Liver (tissue), 8 donors: ENCODE measurements at regions not wholly inside any gene's neighbourhood (a gene's known extent, or its start where the extent isn't known, plus 50 kb on each side); places are given as distances from the start of the nearest gene placed in this dataset.

Experiments used
- DNase-seq: peaks from one replicate; pipeline ENCODE4 v3.0.0-alpha.2; 2017; ENCODE audit warnings: low spot score
- H3K27ac ChIP-seq, 2 donors: one replicate each; pipeline ENCODE4 v1.7.0; 2013; ENCODE audit warnings: inconsistent platforms in 2 of 2, low read length in 2 of 2, control low read depth in 1 of 2, low read depth in 1 of 2, mild to moderate bottlenecking in 1 of 2
- H3K27me3 ChIP-seq, 4 donors: one replicate each; pipeline versions ENCODE4 v1.6.1 to v1.7.0; 2013; ENCODE audit warnings: low read length in 3 of 4, inconsistent platforms in 1 of 4, mild to moderate bottlenecking in 1 of 4, moderate library complexity in 1 of 4; ENCODE audit not compliant: control insufficient read depth in 4 of 4, insufficient read depth in 4 of 4
- H3K36me3 ChIP-seq, 4 donors: one replicate each; pipeline versions ENCODE4 v1.6.1 to v1.7.0; 2013; ENCODE audit warnings: low read length in 3 of 4, mild to moderate bottlenecking in 3 of 4, low read depth in 1 of 4, moderate library complexity in 1 of 4; ENCODE audit not compliant: control insufficient read depth in 4 of 4, insufficient read depth in 3 of 4
- H3K4me1 ChIP-seq, 4 donors: one replicate each; pipeline versions ENCODE4 v1.6.1 to v1.7.0; 2013; ENCODE audit warnings: low read length in 3 of 4, mild to moderate bottlenecking in 3 of 4, moderate library complexity in 1 of 4; ENCODE audit not compliant: control insufficient read depth in 4 of 4, insufficient read depth in 4 of 4
- H3K4me3 ChIP-seq, 3 donors: one replicate each; pipeline versions ENCODE4 v1.6.1 to v1.7.0; 2013; ENCODE audit warnings: low read length in 3 of 3, control low read depth in 1 of 3, low read depth in 1 of 3, mild to moderate bottlenecking in 1 of 3
- H3K9ac ChIP-seq, 2 donors: one replicate each; pipeline ENCODE4 v1.7.0; 2013; ENCODE audit warnings: low read length in 2 of 2, mild to moderate bottlenecking in 2 of 2, moderate library complexity in 2 of 2, control low read depth in 1 of 2, low read depth in 1 of 2
- H3K9me3 ChIP-seq, 4 donors: one replicate each; pipeline versions ENCODE4 v1.6.1 to v1.7.0; 2013; ENCODE audit warnings: low read length in 3 of 4; ENCODE audit not compliant: control insufficient read depth in 4 of 4
- ATF3 ChIP-seq: IDR thresholded peaks from 2 replicates; pipeline ENCODE4 v1.6.1; 2016; ENCODE audit warnings: antibody characterized with exemption
- CTCF ChIP-seq: fragments of 150-350 bp; IDR thresholded peaks from 2 replicates; pipeline ENCODE4 v1.5.1; 2017; ENCODE audit warnings: improper control_type of control experiment, low read depth, low read length; ENCODE audit not compliant: missing input control
- EGR1 ChIP-seq, 2 donors: IDR thresholded peaks; 2 replicates each; pipeline ENCODE4 v1.6.1; 2016 to 2018; ENCODE audit warnings: antibody characterized with exemption in 2 of 2, low read depth in 2 of 2
- FOXA1 ChIP-seq: IDR thresholded peaks from 2 replicates; pipeline ENCODE4 v1.6.1; 2016; ENCODE audit warnings: antibody characterized with exemption
- HNF4G ChIP-seq: IDR thresholded peaks from 2 replicates; pipeline ENCODE4 v1.6.1; 2016; ENCODE audit warnings: antibody characterized with exemption
- MAX ChIP-seq: IDR thresholded peaks from 2 replicates; pipeline ENCODE4 v1.6.1; 2016; ENCODE audit warnings: antibody characterized with exemption
- NR2F2 ChIP-seq: IDR thresholded peaks from 2 replicates; pipeline ENCODE4 v1.6.1; 2016; ENCODE audit warnings: antibody characterized with exemption
- RAD21 ChIP-seq, 2 donors: IDR thresholded peaks; 2 replicates each; pipeline ENCODE4 v1.6.1; 2016; ENCODE audit warnings: antibody characterized with exemption in 2 of 2, mild to moderate bottlenecking in 2 of 2
- RXRA ChIP-seq, 2 donors: IDR thresholded peaks; 2 replicates each; pipeline ENCODE4 v1.6.1; 2017 to 2018; ENCODE audit warnings: antibody characterized with exemption in 2 of 2, mild to moderate bottlenecking in 1 of 2
- YY1 ChIP-seq: IDR thresholded peaks from 2 replicates; pipeline ENCODE4 v1.6.1; 2016; ENCODE audit warnings: antibody characterized with exemption, mild to moderate bottlenecking
- ZBTB33 ChIP-seq: IDR thresholded peaks from 2 replicates; pipeline ENCODE4 v1.6.1; 2016; ENCODE audit warnings: antibody characterized with exemption
- WGBS: extraction: QIAGEN DNeasy Blood & Tissue Kit; methylation state at CpG from one replicate; pipeline ENCODE4 v1.1.7; 2013; 5-methylcytosine and 5-hydroxymethylcytosine counted together
- TF ChIP-seq, protein P1 (sequence below): IDR thresholded peaks from 2 replicates; pipeline ENCODE4 v1.6.1; 2016; ENCODE audit warnings: antibody characterized with exemption, mild to moderate bottlenecking
- donor health status: healthy.
- donor health status: healthy.
- donor health status: healthy.
- donor health status: healthy.
- donor health status: healthy.

DNA sequence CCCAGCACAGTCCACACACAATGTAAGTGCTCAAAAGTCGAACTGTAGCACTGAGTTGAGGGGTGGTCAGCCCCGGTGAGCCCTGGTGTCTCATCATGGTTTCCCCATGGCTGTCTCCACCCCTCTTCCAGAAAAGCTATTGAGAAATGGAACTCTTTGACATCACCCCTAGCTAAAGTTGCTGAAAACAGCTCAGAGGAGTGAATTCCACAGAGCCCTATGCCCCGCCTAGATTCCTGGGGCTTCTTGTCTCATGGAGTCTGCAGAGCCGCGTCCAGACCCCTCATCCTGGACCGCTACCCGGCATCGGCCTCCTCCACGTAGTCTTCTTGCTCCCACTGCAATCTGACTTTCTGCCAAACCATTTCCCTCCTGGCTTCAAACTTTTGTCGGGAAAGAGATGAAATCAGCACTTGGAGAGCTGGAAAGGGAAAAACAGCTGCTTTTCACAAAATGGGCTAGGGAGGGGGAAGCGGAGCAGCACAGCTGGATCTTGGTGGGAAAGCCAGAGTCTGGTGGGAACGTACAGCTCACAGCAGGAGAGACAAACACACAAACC, 132.2 kb downstream of the SNX5 start:
- Histone ChIP-seq H3K4me3 (no peak overlapping the region), H3K27me3 (no peaks in the 10 kb centered on the region), H3K9me3 (no peaks in the 10 kb centered on the region), H3K27ac (peak overlapping the region; percentile 40 to 43), H3K9ac (no peak overlapping the region), H3K4me1 (peaks cover 0 to 4% (median 0%) of the 10 kb centered on the region in 4 donors), H3K36me3 (no peaks in the 10 kb centered on the region)
- WGBS: 75% methylated on average over 12 of the region's 12 CpGs
- TF ChIP-seq NR2F2 (no peak), HNF4G (no peak), YY1 (no peak), RXRA (IDR thresholded peaks at IDR 0.05) (no peak), RAD21 (IDR thresholded peaks at IDR 0.05) (peak in 1 of 2 donors; percentile 8)
- TF ChIP-seq, protein P1, sequence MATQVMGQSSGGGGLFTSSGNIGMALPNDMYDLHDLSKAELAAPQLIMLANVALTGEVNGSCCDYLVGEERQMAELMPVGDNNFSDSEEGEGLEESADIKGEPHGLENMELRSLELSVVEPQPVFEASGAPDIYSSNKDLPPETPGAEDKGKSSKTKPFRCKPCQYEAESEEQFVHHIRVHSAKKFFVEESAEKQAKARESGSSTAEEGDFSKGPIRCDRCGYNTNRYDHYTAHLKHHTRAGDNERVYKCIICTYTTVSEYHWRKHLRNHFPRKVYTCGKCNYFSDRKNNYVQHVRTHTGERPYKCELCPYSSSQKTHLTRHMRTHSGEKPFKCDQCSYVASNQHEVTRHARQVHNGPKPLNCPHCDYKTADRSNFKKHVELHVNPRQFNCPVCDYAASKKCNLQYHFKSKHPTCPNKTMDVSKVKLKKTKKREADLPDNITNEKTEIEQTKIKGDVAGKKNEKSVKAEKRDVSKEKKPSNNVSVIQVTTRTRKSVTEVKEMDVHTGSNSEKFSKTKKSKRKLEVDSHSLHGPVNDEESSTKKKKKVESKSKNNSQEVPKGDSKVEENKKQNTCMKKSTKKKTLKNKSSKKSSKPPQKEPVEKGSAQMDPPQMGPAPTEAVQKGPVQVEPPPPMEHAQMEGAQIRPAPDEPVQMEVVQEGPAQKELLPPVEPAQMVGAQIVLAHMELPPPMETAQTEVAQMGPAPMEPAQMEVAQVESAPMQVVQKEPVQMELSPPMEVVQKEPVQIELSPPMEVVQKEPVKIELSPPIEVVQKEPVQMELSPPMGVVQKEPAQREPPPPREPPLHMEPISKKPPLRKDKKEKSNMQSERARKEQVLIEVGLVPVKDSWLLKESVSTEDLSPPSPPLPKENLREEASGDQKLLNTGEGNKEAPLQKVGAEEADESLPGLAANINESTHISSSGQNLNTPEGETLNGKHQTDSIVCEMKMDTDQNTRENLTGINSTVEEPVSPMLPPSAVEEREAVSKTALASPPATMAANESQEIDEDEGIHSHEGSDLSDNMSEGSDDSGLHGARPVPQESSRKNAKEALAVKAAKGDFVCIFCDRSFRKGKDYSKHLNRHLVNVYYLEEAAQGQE: peak; percentile 96
- no peak for DNase-seq

- 90% methylated on average over 9 of the region's 9 CpGs for WGBS
- Histone ChIP-seq H3K4me1 (peaks cover 0 to 4% (median 0%) of the 10 kb centered on the region in 4 donors), H3K36me3 (no peaks in the 10 kb centered on the region), H3K9ac (no peak overlapping the region), H3K27me3 (no peaks in the 10 kb centered on the region), H3K4me3 (no peak overlapping the region), H3K9me3 (no peaks in the 10 kb centered on the region), H3K27ac (peak overlapping the region; percentile 40 to 43)
- DNase-seq: no peak
- TF ChIP-seq NR2F2 (no peak), ATF3 (no peak), EGR1 (IDR thresholded peaks at IDR 0.05; ENCODE audit: low read depth in 2 of 2) (no peak), YY1 (no peak), CTCF (no peak), ZBTB33 (no peak), HNF4G (no peak), FOXA1 (no peak), RAD21 (IDR thresholded peaks at IDR 0.05) (no peak), MAX (no peak)
Observed at GRCh38 chr20:17835934-17836300, 132.7 kb downstream of the SNX5 start.
